A549 (cell line): ENCODE measurements at regions not wholly inside any gene's neighbourhood (a gene's known extent, or its start where the extent isn't known, plus 50 kb on each side); places are given as distances from the start of the nearest gene placed in this dataset.
A peak's percentile ranks its signal among the peaks of the same experiment; 100 is the strongest.

Experiments
- ATAC-seq, 2 experiments: fragments of 200-7000 bp in 1 of 2; fragments of >200 bp in 1 of 2; cut with Nextera tagmentation in 1 of 2; cut with Tn5 transposase in 1 of 2; 3 replicates each; pipeline versions ENCODE4 v1.8.0 to v1.9.1; 2018 to 2020; ENCODE audit warnings: mild to moderate bottlenecking in 1 of 2, moderate library complexity in 1 of 2
- CTCF ChIA-PET: fragments of 300-600 bp; sonication (Branson Sonifier 250); formaldehyde crosslinking; extraction: SDS; loops from one replicate; lab custom pipeline; 2021; ENCODE audit warnings: antibody characterized with exemption, inconsistent platforms; lab: Yijun Ruan, JAX
- POLR2A ChIA-PET: fragments of 350-600 bp; formaldehyde crosslinking; extraction: SDS; loops from one replicate; lab custom pipeline; 2021; ENCODE audit warnings: antibody characterized with exemption, inconsistent platforms; lab: Yijun Ruan, JAX
- DNase-seq, 2 experiments: peaks; one replicate each; pipeline versions ENCODE4 v3.0.0 to v3.0.0-alpha.2; 2011 to 2016; ENCODE audit warnings: low read depth in 1 of 2, low spot score in 1 of 2
- FAIRE-seq: peaks from 2 replicates; lab custom pipeline; 2011; peaks lifted over from hg19 to GRCh38; lab: Jason Lieb, UNC
- H3K27ac ChIP-seq, 2 experiments: fragments of >200 bp; sonication (Bioruptor Twin); formaldehyde crosslinking; 3 replicates each; pipeline ENCODE4 v1.5.1; 2016 to 2017
- H3K4me1 ChIP-seq: fragments of >200 bp; sonication (Bioruptor Twin); formaldehyde crosslinking; 3 replicates; pipeline ENCODE4 v1.6.1; 2016
- H3K4me2 ChIP-seq: fragments of >200 bp; sonication (Bioruptor Twin); formaldehyde crosslinking; 3 replicates; pipeline ENCODE4 v1.6.1; 2016
- H3K4me3 ChIP-seq: fragments of >200 bp; sonication (Bioruptor Twin); formaldehyde crosslinking; 3 replicates; pipeline ENCODE4 v1.5.1; 2016
- H3K9me3 ChIP-seq: fragments of >200 bp; sonication (Bioruptor Twin); formaldehyde crosslinking; 3 replicates; pipeline ENCODE4 v1.6.1; 2016
- CBX8 ChIP-seq: fragments of 200-600 bp; sonication (generic); IDR thresholded peaks from 2 replicates; pipeline ENCODE4 v1.6.1; 2016
- CHD4 ChIP-seq: fragments of 200-600 bp; sonication (generic); IDR thresholded peaks from 2 replicates; pipeline ENCODE4 v1.6.1; 2016; ENCODE audit warnings: antibody characterized with exemption, mild to moderate bottlenecking, borderline replicate concordance
- EHF ChIP-seq: fragments of 250-450 bp; sonication (Bioruptor Pico); IDR thresholded peaks from 2 replicates; pipeline ENCODE4 v1.5.0; 2020; ENCODE audit warnings: mild to moderate bottlenecking
- EP300 ChIP-seq, 2 experiments: fragments of >200 bp; sonication (Bioruptor Twin); formaldehyde crosslinking; IDR thresholded peaks; 2 replicates in 1 of 2; 3 replicates in 1 of 2; pipeline ENCODE4 v1.6.1; 2016 to 2017
- FOSB ChIP-seq: fragments of 250-450 bp; sonication (Bioruptor Pico); IDR thresholded peaks from 2 replicates; pipeline ENCODE4 v1.5.0; 2020; ENCODE audit warnings: mild to moderate bottlenecking, moderate library complexity
- FOXS1 ChIP-seq: fragments of 250-450 bp; sonication (Bioruptor Pico); IDR thresholded peaks from 2 replicates; pipeline ENCODE4 v1.5.0; 2020; ENCODE audit warnings: mild to moderate bottlenecking, moderate library complexity
- HEYL ChIP-seq: fragments of 250-450 bp; sonication (Bioruptor Pico); IDR thresholded peaks from 2 replicates; pipeline ENCODE4 v1.8.0; 2021; ENCODE audit warnings: mild to moderate bottlenecking, moderate library complexity
- HOXA7 ChIP-seq: fragments of 250-450 bp; sonication (Bioruptor Pico); IDR thresholded peaks from 2 replicates; pipeline ENCODE4 v1.5.0; 2020; ENCODE audit warnings: mild to moderate bottlenecking, moderate library complexity
- HOXB13 ChIP-seq: fragments of 250-450 bp; sonication (Bioruptor Pico); IDR thresholded peaks from 2 replicates; pipeline ENCODE4 v1.5.0; 2020; ENCODE audit warnings: low read depth, mild to moderate bottlenecking, moderate library complexity
- JUNB ChIP-seq: fragments of >200 bp; sonication (Bioruptor Twin); formaldehyde crosslinking; IDR thresholded peaks from 2 replicates; pipeline ENCODE4 v1.6.1; 2016
- KDM1A ChIP-seq: fragments of 200-600 bp; sonication (generic); IDR thresholded peaks from 2 replicates; pipeline ENCODE4 v1.6.1; 2016; ENCODE audit warnings: low read depth, mild to moderate bottlenecking
- KDM5A ChIP-seq: fragments of 200-600 bp; sonication (generic); IDR thresholded peaks from 2 replicates; pipeline ENCODE4 v1.6.1; 2016; ENCODE audit warnings: antibody characterized with exemption, mild to moderate bottlenecking
- NFE2L2 ChIP-seq: fragments of 150-350 bp; conservative IDR thresholded peaks from 2 replicates; pipeline ENCODE4 v1.6.1; 2014; ENCODE audit warnings: low read length
- PHF8 ChIP-seq: fragments of 200-600 bp; sonication (generic); IDR thresholded peaks from 2 replicates; pipeline ENCODE4 v1.6.1; 2016; ENCODE audit warnings: low read depth, mild to moderate bottlenecking, antibody characterized with exemption, moderate library complexity, borderline replicate concordance
- POLR2A ChIP-seq: IDR thresholded peaks from 2 replicates; pipeline ENCODE4 v1.6.1; 2012; ENCODE audit warnings: mild to moderate bottlenecking, low read length
- SMC3 ChIP-seq: fragments of >200 bp; sonication (Bioruptor Twin); formaldehyde crosslinking; IDR thresholded peaks from 3 replicates; pipeline ENCODE4 v1.6.1; 2018; ENCODE audit warnings: inconsistent platforms
- ZC3H11A ChIP-seq: fragments of 450-650 bp; IDR thresholded peaks from 2 replicates; pipeline ENCODE4 v1.6.1; 2014; ENCODE audit warnings: antibody characterized with exemption, mild to moderate bottlenecking
- ZFP36 ChIP-seq: fragments of 450-650 bp; IDR thresholded peaks from 2 replicates; pipeline ENCODE4 v1.6.1; 2014; ENCODE audit warnings: borderline replicate concordance; ENCODE audit not compliant: partially characterized antibody
- ZNF302 ChIP-seq: fragments of 250-450 bp; sonication (Bioruptor Pico); IDR thresholded peaks from 2 replicates; pipeline ENCODE4 v1.9.0; 2021; ENCODE audit warnings: inconsistent platforms, mild to moderate bottlenecking, moderate library complexity
- ZSCAN20 ChIP-seq: fragments of 250-450 bp; sonication (Bioruptor Pico); IDR thresholded peaks from 2 replicates; pipeline ENCODE4 v1.8.0; 2022; ENCODE audit warnings: mild to moderate bottlenecking, moderate library complexity
- WGBS: methylation state at CpG from one replicate; pipeline ENCODE4 v1.1.6; 2017; ENCODE audit errors: missing lambda C conversion rate; 5-methylcytosine and 5-hydroxymethylcytosine counted together
- TF ChIP-seq, protein P1 (sequence below): fragments of 150-350 bp; IDR thresholded peaks from 2 replicates; pipeline ENCODE4 v1.6.1; 2014; ENCODE audit warnings: low read depth, mild to moderate bottlenecking, low read length
- TF ChIP-seq, protein P2 (sequence below): IDR thresholded peaks from 2 replicates; pipeline ENCODE4 v1.6.1; 2012
- TF ChIP-seq, protein P3 (sequence below): fragments of >200 bp; sonication (Bioruptor Twin); formaldehyde crosslinking; IDR thresholded peaks from 3 replicates; pipeline ENCODE4 v1.6.1; 2016
- TF ChIP-seq, protein P4 (sequence below): fragments of >200 bp; sonication (Bioruptor Twin); formaldehyde crosslinking; IDR thresholded peaks from 3 replicates; pipeline ENCODE4 v1.5.1; 2016

DNA sequence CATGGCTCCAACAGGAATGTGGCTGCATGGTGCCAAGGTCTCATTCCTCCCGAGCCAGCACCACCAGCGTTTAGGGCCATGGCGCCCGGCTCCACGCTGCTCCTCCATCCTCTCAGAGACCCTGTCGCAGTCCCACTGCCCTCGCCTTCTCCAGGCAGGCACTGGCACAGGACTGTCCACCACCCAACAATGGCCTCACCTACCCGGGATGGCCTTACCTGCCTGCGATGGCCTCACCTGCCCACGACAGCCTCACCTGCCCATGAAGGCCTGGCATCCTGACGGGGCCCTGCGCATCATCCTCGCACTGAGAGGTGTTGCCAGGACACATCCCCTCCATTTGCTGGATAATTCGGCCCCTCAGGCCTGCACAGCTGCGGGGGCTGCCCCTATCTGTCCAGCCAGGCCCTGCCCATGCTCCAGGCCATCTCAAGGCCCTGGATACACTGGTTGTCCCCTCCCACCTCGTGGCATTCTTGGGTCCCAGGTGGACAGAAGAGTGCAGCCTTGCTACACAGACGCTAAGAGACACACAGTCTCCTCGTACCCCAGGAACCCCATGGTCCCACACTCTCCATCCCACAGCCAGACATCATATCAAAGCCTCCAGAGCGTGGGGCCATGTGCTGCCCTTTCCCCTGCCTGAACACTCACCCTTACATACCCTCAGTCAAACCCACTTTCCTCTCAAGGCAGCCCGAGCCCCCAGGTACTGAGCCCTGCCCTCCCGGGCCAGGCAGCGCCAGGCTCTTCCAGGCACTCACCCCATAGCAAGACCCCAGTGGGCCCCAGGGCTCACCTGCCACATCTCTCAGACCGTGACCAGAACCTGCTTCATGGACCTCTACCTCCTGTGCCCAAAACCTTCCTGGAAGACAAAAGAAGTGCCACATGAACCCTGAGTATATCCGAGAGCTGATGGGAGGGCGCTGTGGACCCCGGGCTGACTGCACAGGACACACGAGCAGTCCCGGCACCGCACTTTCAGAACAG is 268.6 kb downstream of the EIPR1 start:
- ChIA-PET POLR2A (no interaction called here), CTCF (no interaction called here)
- H3K4me3 ChIP-seq, result no peak overlapping the region
- no peaks in the 10 kb centered on the region; the same call in 2 of the 3 replicates for H3K9me3 ChIP-seq
- DNase-seq (no peak), FAIRE-seq (no peak), ATAC-seq (peak in 1 of 2 experiments; percentile 21; a peak in 1 of 6 replicates)
- no peak overlapping the region for H3K4me2 ChIP-seq
- no peak overlapping the region for H3K27ac ChIP-seq
- H3K4me1 ChIP-seq, result no peaks in the 10 kb centered on the region
- 57% methylated on average over 28 of the region's 29 CpGs for WGBS
- TF ChIP-seq FOSB (CRISPR knock-in tag) (no peak), ZFP36 (no peak), POLR2A (peak; percentile 6; the same call in 1 of the 2 replicates)

DNA sequence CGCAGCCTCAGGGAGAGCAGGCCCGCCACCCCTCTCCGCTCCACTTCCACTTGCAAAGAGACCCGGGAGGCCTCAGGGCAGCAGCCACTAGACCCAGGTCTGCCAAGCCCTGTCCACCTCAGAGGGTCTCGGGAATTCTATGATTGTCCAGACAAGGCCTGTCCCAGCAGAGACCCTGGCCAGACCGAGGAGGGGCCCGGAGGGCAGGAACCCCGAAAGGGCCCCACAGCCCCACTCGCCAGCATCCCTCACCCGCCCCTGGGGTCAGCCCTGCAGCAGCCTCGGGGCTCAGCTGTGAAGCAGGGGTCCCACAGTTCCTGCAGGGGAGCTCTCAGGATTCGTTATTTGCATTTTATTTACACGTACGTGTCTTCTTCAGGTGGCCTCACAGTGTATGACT is 269.5 kb downstream of the EIPR1 start:
- CTCF ChIA-PET, result no interaction called here

DNA sequence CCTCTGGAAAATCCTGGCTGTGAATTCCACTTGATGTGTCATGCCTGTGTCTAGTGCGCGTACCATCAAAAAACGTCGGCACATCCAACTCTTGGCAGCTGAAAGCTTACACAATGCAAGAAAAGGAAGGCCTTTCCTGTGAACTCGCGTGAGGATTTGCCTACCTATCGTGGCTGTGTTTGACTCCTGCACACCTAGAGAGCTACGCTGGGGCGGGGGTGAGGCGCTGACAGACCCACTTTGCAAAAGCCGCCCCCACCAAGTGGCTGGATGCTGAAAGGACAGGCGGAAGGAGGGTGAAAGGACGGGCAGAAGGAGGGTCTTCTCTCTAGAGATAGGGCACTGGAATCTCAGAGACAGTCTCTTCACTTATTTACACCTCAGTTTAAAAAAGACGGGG is 270.1 kb downstream of the EIPR1 start:
- POLR2A ChIA-PET, result no interaction called here

More for the DNA sequence above, 269.5 kb downstream of the EIPR1 start:
- FAIRE-seq, result no peak
- H3K4me3 ChIP-seq, result no peak overlapping the region
- 51% methylated on average over 14 of the region's 14 CpGs for WGBS
- ATAC-seq, result no peak; a peak in 1 of 6 replicates
- no peak overlapping the region for H3K27ac ChIP-seq
- POLR2A ChIA-PET, result no interaction called here
- DNase-seq, result no peak
- H3K4me1 ChIP-seq, result no peaks in the 10 kb centered on the region
- H3K4me2 ChIP-seq, result no peak overlapping the region
- TF ChIP-seq SMC3 (no peak), KDM1A (no peak), CBX8 (no peak), KDM5A (no peak), ZNF302 (CRISPR knock-in tag) (no peak), EHF (CRISPR knock-in tag) (no peak), EP300 (IDR thresholded peaks at IDR 0.05) (no peak), FOSB (CRISPR knock-in tag) (no peak), JUNB (no peak), HOXA7 (no peak), CHD4 (no peak), FOXS1 (no peak), ZC3H11A (no peak), HEYL (no peak), POLR2A (no peak), NFE2L2 (no peak)
- TF ChIP-seq, protein P1, sequence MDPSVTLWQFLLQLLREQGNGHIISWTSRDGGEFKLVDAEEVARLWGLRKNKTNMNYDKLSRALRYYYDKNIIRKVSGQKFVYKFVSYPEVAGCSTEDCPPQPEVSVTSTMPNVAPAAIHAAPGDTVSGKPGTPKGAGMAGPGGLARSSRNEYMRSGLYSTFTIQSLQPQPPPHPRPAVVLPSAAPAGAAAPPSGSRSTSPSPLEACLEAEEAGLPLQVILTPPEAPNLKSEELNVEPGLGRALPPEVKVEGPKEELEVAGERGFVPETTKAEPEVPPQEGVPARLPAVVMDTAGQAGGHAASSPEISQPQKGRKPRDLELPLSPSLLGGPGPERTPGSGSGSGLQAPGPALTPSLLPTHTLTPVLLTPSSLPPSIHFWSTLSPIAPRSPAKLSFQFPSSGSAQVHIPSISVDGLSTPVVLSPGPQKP, result no peak
- TF ChIP-seq, protein P2, sequence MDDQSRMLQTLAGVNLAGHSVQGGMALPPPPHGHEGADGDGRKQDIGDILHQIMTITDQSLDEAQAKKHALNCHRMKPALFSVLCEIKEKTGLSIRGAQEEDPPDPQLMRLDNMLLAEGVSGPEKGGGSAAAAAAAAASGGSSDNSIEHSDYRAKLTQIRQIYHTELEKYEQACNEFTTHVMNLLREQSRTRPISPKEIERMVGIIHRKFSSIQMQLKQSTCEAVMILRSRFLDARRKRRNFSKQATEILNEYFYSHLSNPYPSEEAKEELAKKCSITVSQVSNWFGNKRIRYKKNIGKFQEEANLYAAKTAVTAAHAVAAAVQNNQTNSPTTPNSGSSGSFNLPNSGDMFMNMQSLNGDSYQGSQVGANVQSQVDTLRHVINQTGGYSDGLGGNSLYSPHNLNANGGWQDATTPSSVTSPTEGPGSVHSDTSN, result no peak
- TF ChIP-seq, protein P3, sequence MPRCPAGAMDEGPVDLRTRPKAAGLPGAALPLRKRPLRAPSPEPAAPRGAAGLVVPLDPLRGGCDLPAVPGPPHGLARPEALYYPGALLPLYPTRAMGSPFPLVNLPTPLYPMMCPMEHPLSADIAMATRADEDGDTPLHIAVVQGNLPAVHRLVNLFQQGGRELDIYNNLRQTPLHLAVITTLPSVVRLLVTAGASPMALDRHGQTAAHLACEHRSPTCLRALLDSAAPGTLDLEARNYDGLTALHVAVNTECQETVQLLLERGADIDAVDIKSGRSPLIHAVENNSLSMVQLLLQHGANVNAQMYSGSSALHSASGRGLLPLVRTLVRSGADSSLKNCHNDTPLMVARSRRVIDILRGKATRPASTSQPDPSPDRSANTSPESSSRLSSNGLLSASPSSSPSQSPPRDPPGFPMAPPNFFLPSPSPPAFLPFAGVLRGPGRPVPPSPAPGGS, result no peak
- no peaks in the 10 kb centered on the region; the same call in 2 of the 3 replicates for H3K9me3 ChIP-seq

More for the DNA sequence above, 270.1 kb downstream of the EIPR1 start:
- DNase-seq (no peak), ATAC-seq (no peak)
- Histone ChIP-seq H3K4me3 (no peak overlapping the region), H3K4me1 (no peaks in the 10 kb centered on the region)
- TF ChIP-seq, protein P4, sequence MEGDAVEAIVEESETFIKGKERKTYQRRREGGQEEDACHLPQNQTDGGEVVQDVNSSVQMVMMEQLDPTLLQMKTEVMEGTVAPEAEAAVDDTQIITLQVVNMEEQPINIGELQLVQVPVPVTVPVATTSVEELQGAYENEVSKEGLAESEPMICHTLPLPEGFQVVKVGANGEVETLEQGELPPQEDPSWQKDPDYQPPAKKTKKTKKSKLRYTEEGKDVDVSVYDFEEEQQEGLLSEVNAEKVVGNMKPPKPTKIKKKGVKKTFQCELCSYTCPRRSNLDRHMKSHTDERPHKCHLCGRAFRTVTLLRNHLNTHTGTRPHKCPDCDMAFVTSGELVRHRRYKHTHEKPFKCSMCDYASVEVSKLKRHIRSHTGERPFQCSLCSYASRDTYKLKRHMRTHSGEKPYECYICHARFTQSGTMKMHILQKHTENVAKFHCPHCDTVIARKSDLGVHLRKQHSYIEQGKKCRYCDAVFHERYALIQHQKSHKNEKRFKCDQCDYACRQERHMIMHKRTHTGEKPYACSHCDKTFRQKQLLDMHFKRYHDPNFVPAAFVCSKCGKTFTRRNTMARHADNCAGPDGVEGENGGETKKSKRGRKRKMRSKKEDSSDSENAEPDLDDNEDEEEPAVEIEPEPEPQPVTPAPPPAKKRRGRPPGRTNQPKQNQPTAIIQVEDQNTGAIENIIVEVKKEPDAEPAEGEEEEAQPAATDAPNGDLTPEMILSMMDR, result no peak
- no peak for TF ChIP-seq ZSCAN20 (CRISPR knock-in tag)
- TF ChIP-seq HOXB13 (CRISPR knock-in tag), result no peak
- no peak for TF ChIP-seq PHF8
- TF ChIP-seq FOXS1, result no peak
- TF ChIP-seq, all 56 proteins: peak for 0
- H3K9me3 ChIP-seq, result no peaks in the 10 kb centered on the region; the same call in 2 of the 3 replicates
- H3K27ac ChIP-seq, result no peak overlapping the region
- H3K4me2 ChIP-seq, result no peak overlapping the region
- CTCF ChIA-PET, result interaction anchor here (0.6 kb wide), 1 partner anchor 564 kb away, joined by 5 read pairs; no protein-coding TSS in a partner anchor
- no peak for FAIRE-seq
- WGBS, result 49% methylated on average over 14 of the region's 14 CpGs
